Neural progenitor cell (in vitro differentiated cells): ENCODE measurements at regions not wholly inside any gene's neighbourhood (a gene's known extent, or its start where the extent isn't known, plus 50 kb on each side); places are given as distances from the start of the nearest gene placed in this dataset.

ENCODE experiments used
- CTCF ChIP-seq: fragments of 200-600 bp; sonication (generic); IDR thresholded peaks from 2 replicates; pipeline ENCODE4 v1.5.1; 2017; ENCODE audit warnings: antibody characterized with exemption, mild to moderate bottlenecking
- EZH2 ChIP-seq: fragments of 200-600 bp; sonication (generic); IDR thresholded peaks from 2 replicates; pipeline ENCODE4 v1.6.1; 2017; ENCODE audit warnings: antibody characterized with exemption, mild to moderate bottlenecking, moderate library complexity
- EZH2phosphoT487 ChIP-seq: fragments of 200-600 bp; sonication (generic); IDR thresholded peaks from 2 replicates; pipeline ENCODE4 v1.6.1; 2017; ENCODE audit warnings: antibody characterized with exemption

- TF ChIP-seq CTCF (no peak), EZH2phosphoT487 (no peak), EZH2 (no peak)
These were observed 196.0 kb downstream of the CBLN1 start for GRCh38 chr16:49085686-49086085.
